Activated naive CD4-positive, alpha-beta T cell (primary cell): ENCODE measurements at regions not wholly inside any gene's neighbourhood (a gene's known extent, or its start where the extent isn't known, plus 50 kb on each side); places are given as distances from the start of the nearest gene placed in this dataset.

ENCODE experiments used
- DNase-seq, 4 experiments: peaks; one replicate each; lab custom pipeline; 2025; lab: John Stamatoyannopoulos, UW

- no peak for DNase-seq
These were observed 50.8 kb upstream of the INCENP start for GRCh38 chr11:62073061-62073460.

- DNase-seq, result no peak
These were observed 52.4 kb upstream of the INCENP start for GRCh38 chr11:62071408-62071807.

DNA sequence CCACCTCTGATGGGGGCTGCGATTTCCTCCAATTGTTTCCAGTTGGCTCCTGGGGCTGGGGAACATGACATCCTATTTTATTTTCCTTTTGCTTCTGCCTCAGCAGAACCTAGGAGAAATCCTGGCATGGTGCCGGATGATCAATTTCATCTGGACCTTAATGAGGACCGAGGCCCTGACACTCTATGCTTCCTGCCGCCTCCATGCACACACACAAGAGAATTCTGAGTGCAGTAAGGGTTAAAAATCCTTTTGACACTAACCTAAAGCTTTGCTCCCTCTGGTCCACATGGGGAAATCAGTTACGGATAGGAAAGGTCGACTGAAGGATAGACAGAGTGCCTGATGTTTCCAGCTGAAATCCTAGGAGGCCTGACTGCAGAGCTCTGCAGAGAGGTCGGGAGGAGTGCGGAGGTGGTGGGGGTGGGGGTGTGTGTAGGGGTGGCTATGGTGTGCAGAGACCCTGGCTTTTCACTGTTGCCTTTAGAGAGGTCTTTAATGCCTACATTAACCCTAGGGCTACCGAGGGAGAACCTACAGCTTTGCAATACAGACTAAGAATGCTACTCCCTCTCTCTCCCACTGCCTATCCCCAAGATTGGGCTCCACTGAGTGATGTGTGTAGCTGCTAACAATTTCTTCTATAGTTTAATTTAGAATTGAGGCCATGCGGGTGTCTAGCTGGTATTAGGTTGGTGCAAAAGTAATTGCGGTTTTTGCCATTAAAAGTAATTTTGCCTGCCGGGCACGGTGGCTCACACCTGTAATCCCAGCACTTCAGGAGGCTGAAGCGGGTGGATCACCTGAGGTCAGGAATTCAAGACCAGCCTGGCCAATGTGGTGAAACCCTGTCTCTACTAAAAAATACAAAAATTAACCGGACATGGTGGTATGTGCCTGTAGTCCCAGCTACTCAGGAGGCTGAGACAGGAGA is 53.6 kb upstream of the INCENP start:
- DNase-seq, result no peak

DNA sequence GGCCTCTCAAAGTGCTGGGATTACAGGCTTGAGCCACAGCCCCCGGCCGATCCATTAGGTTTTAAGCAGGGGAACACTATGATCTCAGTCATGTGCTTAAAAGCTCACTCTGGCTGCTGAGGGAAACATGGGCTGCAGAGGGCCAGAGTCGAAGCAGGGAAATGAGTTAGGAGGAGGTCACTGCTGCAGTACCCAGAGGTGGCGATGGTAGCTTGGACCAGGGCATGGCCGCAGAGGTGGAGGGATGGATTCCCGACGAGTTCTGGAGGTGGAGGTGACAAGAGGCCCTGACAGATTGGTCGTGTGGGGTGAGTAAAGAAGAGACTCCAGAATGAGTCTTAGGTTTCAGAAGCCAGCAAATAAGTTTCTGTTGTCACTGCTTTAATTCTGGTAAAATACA is 54.4 kb upstream of the INCENP start:
- DNase-seq, result no peak

DNA sequence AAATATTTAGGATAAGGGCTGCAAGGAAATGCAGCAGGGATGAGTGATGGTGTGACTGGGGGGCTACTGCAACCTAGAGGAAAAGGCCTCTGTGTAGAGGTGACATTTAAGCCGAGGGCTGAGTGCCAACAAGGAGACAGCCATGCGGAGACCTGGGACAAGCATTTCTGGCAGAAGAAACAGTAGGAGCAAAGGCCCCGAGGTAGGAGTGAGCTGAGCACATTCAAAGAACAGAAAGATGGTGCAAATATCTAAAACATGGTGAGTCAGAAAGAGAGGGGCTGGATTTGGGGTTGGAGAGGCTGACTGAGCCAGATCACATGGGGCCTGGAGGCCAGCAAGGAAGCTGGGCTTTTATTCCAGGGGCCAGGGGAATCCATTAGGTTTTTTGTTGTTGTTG is 55.1 kb upstream of the INCENP start:
- DNase-seq, result no peak

- no peak for DNase-seq
These were observed 56.1 kb upstream of the INCENP start for GRCh38 chr11:62067741-62068140.

GRCh38 chr11:62064221-62064620 is 59.6 kb upstream of the INCENP start:
- no peak for DNase-seq

- DNase-seq, result no peak
These were observed 61.5 kb upstream of the INCENP start for GRCh38 chr11:62062223-62062861.

- DNase-seq, result no peak
These were observed 62.2 kb upstream of the INCENP start for GRCh38 chr11:62061356-62062222.

DNA sequence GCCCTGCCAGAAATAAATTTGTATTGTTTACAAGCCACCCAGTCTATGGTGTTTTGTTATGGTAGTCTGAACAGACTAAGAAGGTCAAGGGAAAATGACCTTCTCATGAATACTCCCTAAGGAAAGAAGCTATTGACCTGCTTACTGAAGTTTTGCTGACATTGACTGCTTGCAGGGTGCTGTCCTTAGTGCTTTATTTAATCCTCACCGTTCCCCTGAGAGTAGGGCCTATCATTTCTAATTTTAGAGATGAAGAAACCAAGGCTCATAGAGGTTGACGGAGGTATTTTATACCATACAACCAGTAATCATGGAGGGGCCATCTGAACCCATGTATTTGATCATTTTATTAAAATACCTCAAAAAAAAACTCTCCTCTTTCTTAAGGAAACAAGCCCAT is 66.7 kb upstream of the INCENP start:
- no peak for DNase-seq

GRCh38 chr11:62055970-62056369 is 67.8 kb upstream of the INCENP start:
- no peak for DNase-seq

DNA sequence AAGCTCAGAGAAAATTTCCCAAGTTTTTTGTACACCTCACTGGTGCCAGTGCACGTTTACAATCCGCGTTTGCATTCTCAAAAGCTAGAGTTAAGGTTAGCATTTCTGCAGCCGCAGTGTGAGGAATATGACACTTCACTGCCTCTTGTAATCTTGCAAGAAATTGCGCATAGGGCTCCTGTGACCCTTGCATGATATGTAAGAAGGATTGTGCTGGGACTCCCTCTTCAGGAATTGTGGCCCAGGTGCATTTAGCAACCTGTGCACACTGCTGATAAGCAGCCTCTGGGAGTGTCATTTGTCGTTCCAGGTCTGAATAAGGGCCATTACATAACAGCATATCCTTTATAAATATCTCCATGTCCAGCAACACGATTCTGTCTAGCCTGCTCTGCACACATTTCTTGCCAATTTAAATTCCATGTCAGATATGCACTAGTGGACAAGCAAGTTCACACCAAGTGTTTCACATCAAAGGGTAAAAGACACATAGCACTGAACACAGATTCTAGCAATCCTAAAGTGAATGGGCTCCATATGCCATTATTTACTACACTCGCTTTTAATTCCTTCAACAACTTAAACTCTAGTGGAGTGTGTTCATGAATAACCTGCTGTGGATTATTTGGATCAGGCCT is 69.2 kb upstream of the INCENP start:
- no peak for DNase-seq

- DNase-seq, result no peak
These were observed 69.7 kb upstream of the INCENP start for GRCh38 chr11:62054081-62054480.

GRCh38 chr11:62050716-62051115 is 73.1 kb upstream of the INCENP start:
- no peak for DNase-seq

DNA sequence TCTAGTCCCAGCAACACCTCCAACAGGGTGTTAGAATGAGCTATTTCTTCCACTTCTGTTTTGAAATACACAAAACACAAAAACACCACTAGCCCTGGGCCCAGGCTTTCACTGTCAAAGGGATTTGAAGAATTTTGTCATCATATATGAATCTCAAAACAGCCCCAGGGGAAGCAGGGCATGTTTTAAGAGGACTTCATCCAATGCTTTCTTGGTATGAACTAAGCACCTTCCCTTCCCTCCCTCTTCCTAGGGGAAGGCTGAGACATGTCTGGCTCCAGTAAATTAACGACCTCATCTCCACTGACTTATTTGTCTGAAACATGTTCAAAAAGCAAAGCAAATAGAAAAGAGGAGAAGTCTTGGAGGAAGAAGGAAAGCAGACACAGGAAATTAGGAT is 75.7 kb upstream of the INCENP start:
- no peak for DNase-seq

DNA sequence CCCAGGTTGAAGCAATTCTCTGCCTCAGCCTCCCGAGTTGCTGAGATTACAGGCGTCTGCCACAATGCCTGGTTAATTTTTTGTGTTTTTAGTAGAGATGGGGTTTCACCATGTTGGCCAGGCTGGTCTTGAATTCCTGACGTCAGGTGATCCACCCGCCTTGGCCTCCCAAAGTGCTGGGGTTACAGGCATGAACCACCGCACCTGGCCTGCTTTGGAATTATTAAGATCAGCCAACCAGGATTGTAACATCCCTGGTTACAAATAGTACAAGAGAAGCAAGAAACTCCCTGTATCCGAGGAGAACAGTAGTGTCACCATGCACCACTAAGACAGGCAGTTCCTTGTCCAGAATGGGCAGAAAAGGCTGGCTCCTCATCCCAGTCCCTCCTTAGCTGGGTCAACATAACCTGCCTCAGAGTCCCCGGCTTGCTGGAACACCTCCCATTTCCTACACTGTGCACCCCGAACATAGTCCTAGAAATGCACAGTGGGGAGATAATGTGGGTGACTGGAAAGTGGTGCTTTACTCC is 77.2 kb upstream of the INCENP start:
- no peak for DNase-seq

GRCh38 chr11:62044639-62045121 is 77.2 kb upstream of the FTH1 start:
- no peak for DNase-seq

DNA sequence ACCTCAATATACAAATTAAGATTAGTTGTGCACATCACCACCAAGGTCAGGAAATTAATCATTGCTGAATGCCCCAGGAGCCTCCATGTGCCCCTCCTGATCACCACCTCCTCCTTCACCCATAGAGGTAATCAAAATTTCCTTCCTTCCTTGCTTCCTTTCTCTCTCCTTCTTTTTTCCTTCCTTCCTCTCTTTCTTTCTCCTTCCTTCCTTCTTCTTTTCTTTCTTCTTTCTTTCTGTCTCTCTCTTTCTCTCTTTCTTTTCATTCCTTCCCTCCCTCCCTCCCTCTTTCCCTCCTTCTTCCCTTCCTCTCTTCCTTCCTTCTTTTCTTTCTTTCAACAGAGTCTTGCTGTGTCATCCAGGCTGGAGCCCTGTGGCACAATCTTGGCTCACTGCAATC is 67.9 kb upstream of the FTH1 start:
- no peak for DNase-seq

DNA sequence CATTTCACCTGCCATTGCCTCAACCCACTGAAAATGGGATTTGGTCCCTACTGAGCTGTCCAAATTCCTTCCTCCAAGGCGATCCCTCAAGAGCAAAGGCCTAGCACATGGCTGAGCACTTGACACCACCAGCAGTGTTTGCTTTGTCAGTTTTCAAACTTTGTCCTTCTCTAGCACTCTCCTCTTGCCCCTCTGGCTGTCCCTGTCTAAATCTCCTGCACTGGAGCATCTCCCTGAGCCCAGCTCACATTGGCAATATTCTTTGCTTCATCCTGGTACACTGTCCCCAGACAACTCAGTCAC is 66.6 kb upstream of the FTH1 start:
- DNase-seq, result no peak

- DNase-seq, result no peak
These were observed 66.0 kb upstream of the FTH1 start for GRCh38 chr11:62033191-62034035.
